IPS-NIHi7 (cell line): ENCODE measurements at regions not wholly inside any gene's neighbourhood (a gene's known extent, or its start where the extent isn't known, plus 50 kb on each side); places are given as distances from the start of the nearest gene placed in this dataset.
"Not testable (repeated sequence)": the region's sequence is repeated elsewhere in the genome, so short reads cannot be mapped to it uniquely, and the experiment has no call there.

Experiments used
- DNase-seq: peaks from one replicate; pipeline ENCODE4 v3.0.0; 2012; ENCODE audit warnings: mixed read lengths; ENCODE audit errors: extremely low spot score

GRCh38 chr2:17196380-17196779 lies 321.9 kb downstream of the RAD51AP2 start:
- no peak for DNase-seq

GRCh38 chr2:17195016-17195415 lies 323.2 kb downstream of the RAD51AP2 start:
- DNase-seq, result no peak

GRCh38 chr2:17194083-17194482 lies 324.2 kb downstream of the RAD51AP2 start:
- DNase-seq, result no peak

- not testable (repeated sequence) for DNase-seq
Measured at GRCh38 chr2:17193433-17193890, 324.8 kb downstream of the RAD51AP2 start.

- no peak for DNase-seq
Measured at GRCh38 chr2:17191223-17191622, 327.0 kb downstream of the RAD51AP2 start.

- DNase-seq, result no peak
Measured at GRCh38 chr2:17190527-17190926, 327.7 kb downstream of the RAD51AP2 start.

GRCh38 chr2:17188721-17189120 lies 329.5 kb downstream of the RAD51AP2 start:
- no peak for DNase-seq

GRCh38 chr2:17184512-17184911 lies 333.7 kb downstream of the RAD51AP2 start:
- DNase-seq, result no peak

- no peak for DNase-seq
Measured at GRCh38 chr2:17182399-17182798, 335.8 kb downstream of the RAD51AP2 start.

GRCh38 chr2:17181051-17181752 lies 337.0 kb downstream of the RAD51AP2 start:
- DNase-seq, result no peak

- no peak for DNase-seq
Measured at GRCh38 chr2:17179145-17179808, 339.0 kb downstream of the RAD51AP2 start.

GRCh38 chr2:17177088-17177487 lies 341.2 kb downstream of the RAD51AP2 start:
- DNase-seq, result no peak

GRCh38 chr2:17171446-17172049 lies 346.7 kb downstream of the RAD51AP2 start:
- peak; percentile 68 for DNase-seq

GRCh38 chr2:17166506-17166905 lies 351.7 kb downstream of the RAD51AP2 start:
- no peak for DNase-seq

GRCh38 chr2:17164550-17164949 lies 353.7 kb downstream of the RAD51AP2 start:
- DNase-seq, result no peak

GRCh38 chr2:17163638-17164037 lies 354.6 kb downstream of the RAD51AP2 start:
- no peak for DNase-seq

- no peak for DNase-seq
Measured at GRCh38 chr2:17162713-17163112, 355.5 kb downstream of the RAD51AP2 start.

GRCh38 chr2:17160594-17160993 lies 357.6 kb downstream of the RAD51AP2 start:
- no peak for DNase-seq

- DNase-seq, result no peak
Measured at GRCh38 chr2:17156086-17156485, 362.2 kb downstream of the RAD51AP2 start.

- no peak for DNase-seq
Measured at GRCh38 chr2:17149945-17150344, 368.3 kb downstream of the RAD51AP2 start.

GRCh38 chr2:17148407-17149145 lies 369.7 kb downstream of the RAD51AP2 start:
- DNase-seq, result peak; percentile 58

GRCh38 chr2:17146358-17146757 lies 371.9 kb downstream of the RAD51AP2 start:
- peak; percentile 20 for DNase-seq
